Nucleus accumbens (tissue), 56 donors: ENCODE measurements at regions not wholly inside any gene's neighbourhood (a gene's known extent, or its start where the extent isn't known, plus 50 kb on each side); places are given as distances from the start of the nearest gene placed in this dataset.
A peak's percentile ranks its signal among the peaks of the same experiment; 100 is the strongest.

Source experiments
- DNase-seq, 56 donors: peaks; one replicate each; lab custom pipeline; 2025; lab: John Stamatoyannopoulos, UW

GRCh38 chr18:37717656-37718055, 152.1 kb upstream of the CELF4 start:
- DNase-seq, result no peak

- no peak for DNase-seq
Observed at GRCh38 chr18:37717098-37717497, 151.5 kb upstream of the CELF4 start.

- DNase-seq, result no peak
Observed at GRCh38 chr18:37716106-37716735, 150.6 kb upstream of the CELF4 start.

- no peak for DNase-seq
Observed at GRCh38 chr18:37714691-37715090, 149.1 kb upstream of the CELF4 start.

- no peak for DNase-seq
Observed at GRCh38 chr18:37712776-37713175, 147.2 kb upstream of the CELF4 start.

- DNase-seq, result no peak
Observed at GRCh38 chr18:37711766-37712505, 146.3 kb upstream of the CELF4 start.

- DNase-seq, result no peak
Observed at GRCh38 chr18:37710726-37711125, 145.1 kb upstream of the CELF4 start.

GRCh38 chr18:37709740-37710139, 144.1 kb upstream of the CELF4 start:
- DNase-seq, result no peak

- DNase-seq, result no peak
Observed at GRCh38 chr18:37705016-37705415, 139.4 kb upstream of the CELF4 start.

- peak in 2 of 56 donors; percentile 5 to 10 for DNase-seq
Observed at GRCh38 chr18:37702841-37703240, 137.2 kb upstream of the CELF4 start.

GRCh38 chr18:37701967-37702366, 136.4 kb upstream of the CELF4 start:
- no peak for DNase-seq

- DNase-seq, result no peak
Observed at GRCh38 chr18:37698508-37699040, 133.0 kb upstream of the CELF4 start.

GRCh38 chr18:37694516-37694915, 128.9 kb upstream of the CELF4 start:
- no peak for DNase-seq

GRCh38 chr18:37691162-37691561, 125.6 kb upstream of the CELF4 start:
- no peak for DNase-seq

GRCh38 chr18:37689841-37690240, 124.2 kb upstream of the CELF4 start:
- DNase-seq, result no peak

GRCh38 chr18:37684590-37684989, 119.0 kb upstream of the CELF4 start:
- DNase-seq, result no peak

GRCh38 chr18:37684183-37684582, 118.6 kb upstream of the CELF4 start:
- no peak for DNase-seq

- DNase-seq, result no peak
Observed at GRCh38 chr18:37680911-37681310, 115.3 kb upstream of the CELF4 start.

GRCh38 chr18:37676276-37676675, 110.7 kb upstream of the CELF4 start:
- DNase-seq, result peak in 4 of 56 donors; percentile 11 to 31 (median 18)

- no peak for DNase-seq
Observed at GRCh38 chr18:37675699-37676098, 110.1 kb upstream of the CELF4 start.

GRCh38 chr18:37674570-37674969, 109.0 kb upstream of the CELF4 start:
- DNase-seq, result no peak

- DNase-seq, result no peak
Observed at GRCh38 chr18:37673671-37674070, 108.1 kb upstream of the CELF4 start.
